8988T (cell line): ENCODE measurements at regions not wholly inside any gene's neighbourhood (a gene's known extent, or its start where the extent isn't known, plus 50 kb on each side); places are given as distances from the start of the nearest gene placed in this dataset.

Source experiments
- DNase-seq: peaks from one replicate; pipeline ENCODE4 v3.0.0; 2011

- no peak for DNase-seq
Measured at GRCh38 chr2:157192445-157193423, 64.8 kb upstream of the GALNT5 start.

GRCh38 chr2:157193461-157193860 lies 64.0 kb upstream of the GALNT5 start:
- DNase-seq, result no peak

GRCh38 chr2:157194097-157194688 lies 63.3 kb upstream of the GALNT5 start:
- DNase-seq, result no peak

GRCh38 chr2:157194844-157195243 lies 62.7 kb upstream of the GALNT5 start:
- no peak for DNase-seq

DNA sequence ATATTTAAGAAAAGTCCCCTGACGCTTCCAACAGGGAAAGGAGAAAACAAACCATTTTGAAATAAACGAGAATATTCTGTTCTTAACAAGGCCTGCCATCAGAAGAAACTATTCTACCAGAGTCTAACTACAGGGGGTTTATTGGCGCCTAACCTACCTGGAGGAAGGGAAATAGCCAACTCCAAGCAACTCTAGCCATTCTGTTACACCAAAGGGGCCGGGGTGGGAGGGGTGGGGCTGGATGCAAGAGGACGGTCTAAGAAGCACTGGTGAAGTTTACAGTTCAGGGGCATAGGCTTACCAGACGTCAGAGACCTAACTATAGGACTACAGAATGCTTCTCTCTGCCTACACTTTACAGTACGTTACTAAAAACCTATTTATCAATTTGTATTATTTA lies 60.5 kb upstream of the GALNT5 start:
- DNase-seq, result no peak

- DNase-seq, result no peak
Measured at GRCh38 chr2:157197848-157198247, 59.7 kb upstream of the GALNT5 start.

GRCh38 chr2:157203651-157204050 lies 53.9 kb upstream of the GALNT5 start:
- DNase-seq, result no peak

- no peak for DNase-seq
Measured at GRCh38 chr2:157204401-157204800, 53.1 kb upstream of the GALNT5 start.

GRCh38 chr2:157206916-157207315 lies 50.6 kb upstream of the GALNT5 start:
- DNase-seq, result no peak
